ENCODE measurements at regions not wholly inside any gene's neighbourhood (a gene's known extent, or its start where the extent isn't known, plus 50 kb on each side); places are given as distances from the start of the nearest gene placed in this dataset.

DNA sequence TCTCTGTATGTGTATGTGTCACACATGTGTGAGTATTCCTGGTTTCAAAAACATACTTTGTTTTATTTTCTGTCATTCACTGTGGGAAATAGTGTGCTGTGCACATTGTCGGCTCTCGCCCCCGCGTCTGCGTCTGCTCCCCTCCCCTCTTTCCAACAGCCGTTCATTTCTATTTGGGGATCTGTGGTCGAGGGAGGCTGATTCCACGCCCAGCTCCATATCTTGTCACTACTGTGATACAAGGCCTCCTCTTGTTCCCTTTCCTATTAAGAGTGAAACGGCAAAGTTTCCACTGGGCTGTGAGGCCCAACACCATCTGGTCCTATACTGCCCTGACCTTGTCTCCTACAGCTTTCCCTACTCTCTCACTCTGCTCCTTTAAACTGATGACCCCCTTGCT lies 172.5 kb upstream of the LRIG1 start:
- no peak for DNase-seq (ENCODE audit: low spot score)
- H3K9me3 ChIP-seq (ENCODE audit: low read depth, low read length, poor library complexity, severe bottlenecking), result no peaks in the 10 kb centered on the region
- H3K4me3 ChIP-seq (ENCODE audit: low read depth, low read length, poor library complexity, severe bottlenecking), result no peak overlapping the region
- CTCF ChIA-PET, result no interaction called here
- intact Hi-C loops (cut with micrococcal nuclease; ENCODE audit: unreplicated experiment), result no loop called here
- TF ChIP-seq EZH2 (IDR thresholded peaks at IDR 0.05; ENCODE audit: borderline replicate concordance, low read depth, low read length, poor library complexity, severe bottlenecking), result no peak
- no peak overlapping the region for H3K27ac ChIP-seq (ENCODE audit: low read depth, low read length, poor library complexity, severe bottlenecking)
- no TSS peak for BruUV-seq (replicated peaks)
- H3K36me3 ChIP-seq (ENCODE audit: insufficient read depth, low read length, poor library complexity, severe bottlenecking), result no peaks in the 10 kb centered on the region
- no peaks in the 10 kb centered on the region for H3K27me3 ChIP-seq (replicated peaks; ENCODE audit: insufficient read depth, low read depth, low read length, poor library complexity)
- POLR2A ChIA-PET (ENCODE audit: low non-redundant PET), result no interaction called here
- no peaks in the 10 kb centered on the region for H3K4me1 ChIP-seq (ENCODE audit: insufficient read depth, low read length, poor library complexity, severe bottlenecking)

DNA sequence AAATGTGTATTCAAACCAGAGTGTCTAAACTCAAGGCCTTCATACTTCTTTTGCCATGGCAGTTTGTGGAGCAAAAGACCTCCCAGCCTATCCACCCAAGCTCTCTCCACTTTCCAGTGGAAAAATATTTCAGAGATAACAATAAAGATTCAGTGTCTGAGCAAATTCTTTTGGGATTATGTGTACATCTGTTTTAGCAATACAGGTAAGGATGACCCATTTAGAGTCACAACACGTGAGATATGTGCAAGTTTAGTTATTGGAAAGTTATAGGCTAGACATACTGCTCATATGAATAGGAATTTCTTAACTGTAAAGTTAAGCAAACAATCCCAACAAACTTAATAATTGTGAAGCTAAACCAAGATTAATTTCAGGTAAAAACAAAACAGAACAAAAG lies 174.5 kb upstream of the LRIG1 start:
- ChIA-PET POLR2A (ENCODE audit: low non-redundant PET) (no interaction called here), CTCF (no interaction called here)
- Histone ChIP-seq H3K36me3 (ENCODE audit: insufficient read depth, low read length, poor library complexity, severe bottlenecking) (no peaks in the 10 kb centered on the region), H3K9me3 (ENCODE audit: low read depth, low read length, poor library complexity, severe bottlenecking) (no peaks in the 10 kb centered on the region), H3K27ac (ENCODE audit: low read depth, low read length, poor library complexity, severe bottlenecking) (no peak overlapping the region), H3K27me3 (replicated peaks; ENCODE audit: insufficient read depth, low read depth, low read length, poor library complexity) (no peaks in the 10 kb centered on the region), H3K4me1 (ENCODE audit: insufficient read depth, low read length, poor library complexity, severe bottlenecking) (no peaks in the 10 kb centered on the region), H3K4me3 (ENCODE audit: low read depth, low read length, poor library complexity, severe bottlenecking) (no peak overlapping the region)
- no peak for TF ChIP-seq EZH2 (IDR thresholded peaks at IDR 0.05; ENCODE audit: borderline replicate concordance, low read depth, low read length, poor library complexity, severe bottlenecking)
- TF ChIP-seq, protein P1, sequence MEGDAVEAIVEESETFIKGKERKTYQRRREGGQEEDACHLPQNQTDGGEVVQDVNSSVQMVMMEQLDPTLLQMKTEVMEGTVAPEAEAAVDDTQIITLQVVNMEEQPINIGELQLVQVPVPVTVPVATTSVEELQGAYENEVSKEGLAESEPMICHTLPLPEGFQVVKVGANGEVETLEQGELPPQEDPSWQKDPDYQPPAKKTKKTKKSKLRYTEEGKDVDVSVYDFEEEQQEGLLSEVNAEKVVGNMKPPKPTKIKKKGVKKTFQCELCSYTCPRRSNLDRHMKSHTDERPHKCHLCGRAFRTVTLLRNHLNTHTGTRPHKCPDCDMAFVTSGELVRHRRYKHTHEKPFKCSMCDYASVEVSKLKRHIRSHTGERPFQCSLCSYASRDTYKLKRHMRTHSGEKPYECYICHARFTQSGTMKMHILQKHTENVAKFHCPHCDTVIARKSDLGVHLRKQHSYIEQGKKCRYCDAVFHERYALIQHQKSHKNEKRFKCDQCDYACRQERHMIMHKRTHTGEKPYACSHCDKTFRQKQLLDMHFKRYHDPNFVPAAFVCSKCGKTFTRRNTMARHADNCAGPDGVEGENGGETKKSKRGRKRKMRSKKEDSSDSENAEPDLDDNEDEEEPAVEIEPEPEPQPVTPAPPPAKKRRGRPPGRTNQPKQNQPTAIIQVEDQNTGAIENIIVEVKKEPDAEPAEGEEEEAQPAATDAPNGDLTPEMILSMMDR (conservative IDR thresholded peaks at IDR 0.05; ENCODE audit: low read depth, low read length), result no peak
- no TSS peak for BruUV-seq (replicated peaks)
- no peak for DNase-seq (ENCODE audit: low spot score)
- intact Hi-C loops (cut with micrococcal nuclease; ENCODE audit: unreplicated experiment), result no loop called here

DNA sequence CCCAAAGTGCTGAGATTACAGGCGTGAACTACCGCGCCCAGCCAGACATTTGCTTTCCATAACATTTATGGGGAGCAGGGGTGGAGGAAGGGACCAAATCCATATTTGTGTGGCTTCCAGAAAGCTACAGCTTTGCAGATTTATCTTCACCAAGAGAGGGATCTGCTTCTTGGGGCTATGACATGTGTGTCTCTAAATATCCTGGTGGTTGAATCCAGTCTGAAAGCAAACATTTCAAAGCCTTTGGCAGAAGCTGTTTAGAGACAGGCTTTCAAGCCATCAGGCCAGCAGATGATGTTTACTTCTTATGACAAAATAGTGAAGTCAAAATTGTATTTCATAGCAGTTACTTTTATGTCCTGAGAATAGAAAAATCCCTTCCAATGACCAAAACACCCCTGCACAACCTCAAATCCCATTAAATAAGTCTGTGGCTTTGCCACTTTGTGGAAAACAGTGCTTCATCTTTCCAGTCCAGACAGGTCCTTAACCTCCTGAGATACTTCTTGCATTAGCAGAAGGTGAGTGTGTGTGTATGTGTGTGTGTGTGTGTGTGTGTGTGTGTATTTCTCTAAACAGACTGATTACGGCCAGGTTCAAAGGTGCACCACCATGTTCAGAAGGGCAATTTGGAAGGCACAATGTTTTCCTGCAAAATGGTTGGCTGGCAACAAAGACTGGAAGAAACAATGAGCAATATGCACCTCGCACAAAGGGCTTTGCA lies 191.4 kb upstream of the LRIG1 start:
- BruUV-seq (replicated peaks), result no TSS peak
- Histone ChIP-seq H3K27me3 (replicated peaks; ENCODE audit: insufficient read depth, low read depth, low read length, poor library complexity) (no peaks in the 10 kb centered on the region), H3K4me1 (ENCODE audit: insufficient read depth, low read length, poor library complexity, severe bottlenecking) (peaks cover 14% of the 10 kb centered on the region), H3K36me3 (ENCODE audit: insufficient read depth, low read length, poor library complexity, severe bottlenecking) (no peaks in the 10 kb centered on the region), H3K9me3 (ENCODE audit: low read depth, low read length, poor library complexity, severe bottlenecking) (no peaks in the 10 kb centered on the region), H3K27ac (ENCODE audit: low read depth, low read length, poor library complexity, severe bottlenecking) (no peak overlapping the region), H3K4me3 (ENCODE audit: low read depth, low read length, poor library complexity, severe bottlenecking) (no peak overlapping the region)
- intact Hi-C loops (cut with micrococcal nuclease; ENCODE audit: unreplicated experiment), result no loop called here
- TF ChIP-seq, protein P1 (conservative IDR thresholded peaks at IDR 0.05; ENCODE audit: low read depth, low read length), result no peak
- TF ChIP-seq EZH2 (IDR thresholded peaks at IDR 0.05; ENCODE audit: borderline replicate concordance, low read depth, low read length, poor library complexity, severe bottlenecking), result no peak
- POLR2A ChIA-PET (ENCODE audit: low non-redundant PET), result no interaction called here
- DNase-seq (ENCODE audit: low spot score), result no peak
- CTCF ChIA-PET, result no interaction called here

DNA sequence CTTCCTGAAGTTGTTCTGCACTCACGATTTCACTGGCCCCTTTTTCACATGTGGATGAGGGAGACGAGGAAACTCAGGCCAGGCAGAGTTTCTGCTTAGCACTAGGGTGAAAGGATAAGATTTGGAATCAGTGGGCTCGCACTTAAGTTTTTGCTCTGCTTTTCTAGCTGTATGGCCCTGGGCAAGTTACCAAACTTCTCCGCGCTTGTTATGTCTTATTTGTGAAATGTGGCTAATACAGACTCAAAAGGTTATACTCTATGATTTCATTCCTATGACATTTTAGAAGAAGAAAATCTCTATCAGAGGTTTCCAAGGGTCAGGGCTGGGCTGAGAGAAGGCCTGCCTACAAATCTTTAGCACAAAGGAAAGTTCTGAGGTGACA lies 191.9 kb upstream of the LRIG1 start:
- ChIA-PET CTCF (no interaction called here), POLR2A (ENCODE audit: low non-redundant PET) (no interaction called here)
- no peak for TF ChIP-seq EZH2 (IDR thresholded peaks at IDR 0.05; ENCODE audit: borderline replicate concordance, low read depth, low read length, poor library complexity, severe bottlenecking)
- TF ChIP-seq, protein P1 (conservative IDR thresholded peaks at IDR 0.05; ENCODE audit: low read depth, low read length), result no peak
- H3K27me3 ChIP-seq (replicated peaks; ENCODE audit: insufficient read depth, low read depth, low read length, poor library complexity), result no peaks in the 10 kb centered on the region
- intact Hi-C loops (cut with micrococcal nuclease; ENCODE audit: unreplicated experiment), result no loop called here
- H3K27ac ChIP-seq (ENCODE audit: low read depth, low read length, poor library complexity, severe bottlenecking), result no peak overlapping the region
- no TSS peak for BruUV-seq (replicated peaks)
- H3K4me3 ChIP-seq (ENCODE audit: low read depth, low read length, poor library complexity, severe bottlenecking), result no peak overlapping the region
- DNase-seq (ENCODE audit: low spot score), result peak; percentile 1
- no peaks in the 10 kb centered on the region for H3K9me3 ChIP-seq (ENCODE audit: low read depth, low read length, poor library complexity, severe bottlenecking)
- peaks cover 14% of the 10 kb centered on the region for H3K4me1 ChIP-seq (ENCODE audit: insufficient read depth, low read length, poor library complexity, severe bottlenecking)
- H3K36me3 ChIP-seq (ENCODE audit: insufficient read depth, low read length, poor library complexity, severe bottlenecking), result no peaks in the 10 kb centered on the region
